Neural crest cell (in vitro differentiated cells): ENCODE measurements at regions not wholly inside any gene's neighbourhood (a gene's known extent, or its start where the extent isn't known, plus 50 kb on each side); places are given as distances from the start of the nearest gene placed in this dataset.

Source experiments
- DNase-seq: peaks from one replicate; pipeline ENCODE4 v3.0.0; 2021; ENCODE audit warnings: low read depth, mixed read lengths, low spot score
- H3K27ac Mint-ChIP-seq: one replicate; pipeline ENCODE4 v1.8.0; 2021; ENCODE audit warnings: mild to moderate bottlenecking, mixed read lengths; ENCODE audit not compliant: unreplicated experiment
- H3K27me3 Mint-ChIP-seq: 2 replicates; pipeline ENCODE4 v1.8.0; 2021; ENCODE audit warnings: low read depth, mild to moderate bottlenecking, mixed read lengths
- H3K36me3 Mint-ChIP-seq: 2 replicates; pipeline ENCODE4 v1.8.0; 2021; ENCODE audit warnings: low read depth, mild to moderate bottlenecking, mixed read lengths
- H3K4me1 Mint-ChIP-seq: 2 replicates; pipeline ENCODE4 v1.8.0; 2021; ENCODE audit warnings: mixed read lengths
- H3K4me3 Mint-ChIP-seq: one replicate; pipeline ENCODE4 v1.8.0; 2021; ENCODE audit warnings: mild to moderate bottlenecking, mixed read lengths
- H3K9me3 Mint-ChIP-seq: 2 replicates; pipeline ENCODE4 v1.8.0; 2021; ENCODE audit warnings: mixed read lengths
- CTCF ChIP-seq: fragments of 200-600 bp; sonication (generic); conservative IDR thresholded peaks from 2 replicates; pipeline ENCODE4 v1.5.0; 2021; ENCODE audit warnings: antibody characterized with exemption, mild to moderate bottlenecking

- DNase-seq: no peak
- Mint-ChIP-seq H3K4me3 (no peak overlapping the region), H3K27ac (no peak overlapping the region), H3K27me3 (no peaks in the 10 kb centered on the region), H3K9me3 (no peaks in the 10 kb centered on the region), H3K36me3 (no peaks in the 10 kb centered on the region), H3K4me1 (peaks cover 40% of the 10 kb centered on the region)
- TF ChIP-seq CTCF: no peak
These were observed 584.0 kb upstream of the TENM3 start for GRCh38 chr4:181659202-181659601.

- Mint-ChIP-seq H3K4me3 (no peak overlapping the region), H3K27me3 (no peaks in the 10 kb centered on the region), H3K4me1 (peaks cover 40% of the 10 kb centered on the region), H3K9me3 (peaks cover 3% of the 10 kb centered on the region), H3K27ac (no peak overlapping the region), H3K36me3 (no peaks in the 10 kb centered on the region)
- no peak for TF ChIP-seq CTCF
- DNase-seq: no peak
These were observed 583.3 kb upstream of the TENM3 start for GRCh38 chr4:181659876-181660275.

GRCh38 chr4:181661090-181661489, 582.1 kb upstream of the TENM3 start:
- TF ChIP-seq CTCF: no peak
- H3K4me3 Mint-ChIP-seq: no peak overlapping the region
- H3K4me1 Mint-ChIP-seq: peaks cover 40% of the 10 kb centered on the region
- no peak overlapping the region for H3K27ac Mint-ChIP-seq
- H3K9me3 Mint-ChIP-seq: peaks cover 3% of the 10 kb centered on the region
- no peak for DNase-seq
- H3K27me3 Mint-ChIP-seq: no peaks in the 10 kb centered on the region
- H3K36me3 Mint-ChIP-seq: no peaks in the 10 kb centered on the region

- no peak for DNase-seq
- H3K4me1 Mint-ChIP-seq: peaks cover 40% of the 10 kb centered on the region
- H3K36me3 Mint-ChIP-seq: no peaks in the 10 kb centered on the region
- TF ChIP-seq CTCF: no peak
- H3K9me3 Mint-ChIP-seq: peaks cover 3% of the 10 kb centered on the region
- H3K27me3 Mint-ChIP-seq: no peaks in the 10 kb centered on the region
- H3K4me3 Mint-ChIP-seq: no peak overlapping the region
- no peak overlapping the region for H3K27ac Mint-ChIP-seq
These were observed 581.3 kb upstream of the TENM3 start for GRCh38 chr4:181661923-181662322.

- H3K4me3 Mint-ChIP-seq: peak overlapping the region; percentile 17
- H3K9me3 Mint-ChIP-seq: peaks cover 3% of the 10 kb centered on the region
- no peaks in the 10 kb centered on the region for H3K36me3 Mint-ChIP-seq
- H3K4me1 Mint-ChIP-seq: peaks cover 40% of the 10 kb centered on the region
- H3K27me3 Mint-ChIP-seq: no peaks in the 10 kb centered on the region
- DNase-seq: no peak
- no peak for TF ChIP-seq CTCF
- H3K27ac Mint-ChIP-seq: no peak overlapping the region
These were observed 580.8 kb upstream of the TENM3 start for GRCh38 chr4:181662383-181662782.

- H3K36me3 Mint-ChIP-seq: no peaks in the 10 kb centered on the region
- DNase-seq: no peak
- H3K27me3 Mint-ChIP-seq: no peaks in the 10 kb centered on the region
- H3K27ac Mint-ChIP-seq: no peak overlapping the region
- H3K4me3 Mint-ChIP-seq: no peak overlapping the region
- peaks cover 14% of the 10 kb centered on the region for H3K4me1 Mint-ChIP-seq
- H3K9me3 Mint-ChIP-seq: no peaks in the 10 kb centered on the region
- TF ChIP-seq CTCF: no peak
These were observed 572.7 kb upstream of the TENM3 start for GRCh38 chr4:181670506-181670905.
